A549 (cell line): ENCODE measurements at regions not wholly inside any gene's neighbourhood (a gene's known extent, or its start where the extent isn't known, plus 50 kb on each side); places are given as distances from the start of the nearest gene placed in this dataset.

Source experiments
- ATAC-seq, 2 experiments: fragments of 200-7000 bp in 1 of 2; fragments of >200 bp in 1 of 2; cut with Nextera tagmentation in 1 of 2; cut with Tn5 transposase in 1 of 2; 3 replicates each; pipeline versions ENCODE4 v1.8.0 to v1.9.1; 2018 to 2020; ENCODE audit warnings: mild to moderate bottlenecking in 1 of 2, moderate library complexity in 1 of 2
- CTCF ChIA-PET: fragments of 300-600 bp; sonication (Branson Sonifier 250); formaldehyde crosslinking; extraction: SDS; loops from one replicate; lab custom pipeline; 2021; ENCODE audit warnings: antibody characterized with exemption, inconsistent platforms; lab: Yijun Ruan, JAX
- POLR2A ChIA-PET: fragments of 350-600 bp; formaldehyde crosslinking; extraction: SDS; loops from one replicate; lab custom pipeline; 2021; ENCODE audit warnings: antibody characterized with exemption, inconsistent platforms; lab: Yijun Ruan, JAX
- DNase-seq, 2 experiments: peaks; one replicate each; pipeline versions ENCODE4 v3.0.0 to v3.0.0-alpha.2; 2011 to 2016; ENCODE audit warnings: low read depth in 1 of 2, low spot score in 1 of 2
- FAIRE-seq: peaks from 2 replicates; lab custom pipeline; 2011; peaks lifted over from hg19 to GRCh38; lab: Jason Lieb, UNC
- H3K27ac ChIP-seq, 2 experiments: fragments of >200 bp; sonication (Bioruptor Twin); formaldehyde crosslinking; 3 replicates each; pipeline ENCODE4 v1.5.1; 2016 to 2017
- H3K4me1 ChIP-seq: fragments of >200 bp; sonication (Bioruptor Twin); formaldehyde crosslinking; 3 replicates; pipeline ENCODE4 v1.6.1; 2016
- H3K4me2 ChIP-seq: fragments of >200 bp; sonication (Bioruptor Twin); formaldehyde crosslinking; 3 replicates; pipeline ENCODE4 v1.6.1; 2016
- H3K4me3 ChIP-seq: fragments of >200 bp; sonication (Bioruptor Twin); formaldehyde crosslinking; 3 replicates; pipeline ENCODE4 v1.5.1; 2016
- H3K9me3 ChIP-seq: fragments of >200 bp; sonication (Bioruptor Twin); formaldehyde crosslinking; 3 replicates; pipeline ENCODE4 v1.6.1; 2016
- E2F6 ChIP-seq: IDR thresholded peaks from 2 replicates; pipeline ENCODE4 v1.6.1; 2012; ENCODE audit warnings: low read depth, borderline replicate concordance
- EP300 ChIP-seq, 2 experiments: fragments of >200 bp; sonication (Bioruptor Twin); formaldehyde crosslinking; IDR thresholded peaks; 2 replicates in 1 of 2; 3 replicates in 1 of 2; pipeline ENCODE4 v1.6.1; 2016 to 2017
- FOSL2 ChIP-seq, 2 experiments: fragments of 450-650 bp in 1 of 2; fragments of >200 bp in 1 of 2; sonication (Bioruptor Twin) in 1 of 2; formaldehyde crosslinking; IDR thresholded peaks; 2 replicates each; pipeline versions ENCODE4 v1.5.0 to v1.6.1; 2016 to 2020; ENCODE audit warnings: mild to moderate bottlenecking in 1 of 2, moderate library complexity in 1 of 2
- FOXS1 ChIP-seq: fragments of 250-450 bp; sonication (Bioruptor Pico); IDR thresholded peaks from 2 replicates; pipeline ENCODE4 v1.5.0; 2020; ENCODE audit warnings: mild to moderate bottlenecking, moderate library complexity
- HDAC2 ChIP-seq: fragments of 200-600 bp; sonication (generic); IDR thresholded peaks from 2 replicates; pipeline ENCODE4 v1.6.1; 2016
- HOXA7 ChIP-seq: fragments of 250-450 bp; sonication (Bioruptor Pico); IDR thresholded peaks from 2 replicates; pipeline ENCODE4 v1.5.0; 2020; ENCODE audit warnings: mild to moderate bottlenecking, moderate library complexity
- HOXB5 ChIP-seq: fragments of 250-450 bp; sonication (Bioruptor Pico); IDR thresholded peaks from 2 replicates; pipeline ENCODE4 v1.5.0; 2020; ENCODE audit warnings: mild to moderate bottlenecking, moderate library complexity
- JUNB ChIP-seq: fragments of >200 bp; sonication (Bioruptor Twin); formaldehyde crosslinking; IDR thresholded peaks from 2 replicates; pipeline ENCODE4 v1.6.1; 2016
- KDM1A ChIP-seq: fragments of 200-600 bp; sonication (generic); IDR thresholded peaks from 2 replicates; pipeline ENCODE4 v1.6.1; 2016; ENCODE audit warnings: low read depth, mild to moderate bottlenecking
- MAFK ChIP-seq: fragments of 450-650 bp; IDR thresholded peaks from 2 replicates; pipeline ENCODE4 v1.6.1; 2014; ENCODE audit not compliant: partially characterized antibody
- NFE2L2 ChIP-seq: fragments of 150-350 bp; conservative IDR thresholded peaks from 2 replicates; pipeline ENCODE4 v1.6.1; 2014; ENCODE audit warnings: low read length
- NPAS2 ChIP-seq: fragments of 250-450 bp; sonication (Bioruptor Pico); IDR thresholded peaks from 2 replicates; pipeline ENCODE4 v1.8.0; 2022; ENCODE audit warnings: mild to moderate bottlenecking, moderate library complexity, borderline replicate concordance
- POLR2AphosphoS2 ChIP-seq: conservative IDR thresholded peaks from 2 replicates; pipeline ENCODE4 v1.6.1; 2012; ENCODE audit warnings: low read length, improper control_type of control experiment, inconsistent platforms
- RFX5 ChIP-seq: fragments of 450-650 bp; IDR thresholded peaks from 2 replicates; pipeline ENCODE4 v1.7.1; 2014; ENCODE audit warnings: antibody characterized with exemption, mild to moderate bottlenecking, moderate library complexity
- RNF2 ChIP-seq: fragments of 200-600 bp; sonication (generic); IDR thresholded peaks from 2 replicates; pipeline ENCODE4 v1.6.1; 2016; ENCODE audit warnings: low read depth, mild to moderate bottlenecking, antibody characterized with exemption, moderate library complexity, borderline replicate concordance
- ZC3H11A ChIP-seq: fragments of 450-650 bp; IDR thresholded peaks from 2 replicates; pipeline ENCODE4 v1.6.1; 2014; ENCODE audit warnings: antibody characterized with exemption, mild to moderate bottlenecking
- ZFP36 ChIP-seq: fragments of 450-650 bp; IDR thresholded peaks from 2 replicates; pipeline ENCODE4 v1.6.1; 2014; ENCODE audit warnings: borderline replicate concordance; ENCODE audit not compliant: partially characterized antibody
- ZSCAN20 ChIP-seq: fragments of 250-450 bp; sonication (Bioruptor Pico); IDR thresholded peaks from 2 replicates; pipeline ENCODE4 v1.8.0; 2022; ENCODE audit warnings: mild to moderate bottlenecking, moderate library complexity
- WGBS: methylation state at CpG from one replicate; pipeline ENCODE4 v1.1.6; 2017; ENCODE audit errors: missing lambda C conversion rate; 5-methylcytosine and 5-hydroxymethylcytosine counted together

DNA sequence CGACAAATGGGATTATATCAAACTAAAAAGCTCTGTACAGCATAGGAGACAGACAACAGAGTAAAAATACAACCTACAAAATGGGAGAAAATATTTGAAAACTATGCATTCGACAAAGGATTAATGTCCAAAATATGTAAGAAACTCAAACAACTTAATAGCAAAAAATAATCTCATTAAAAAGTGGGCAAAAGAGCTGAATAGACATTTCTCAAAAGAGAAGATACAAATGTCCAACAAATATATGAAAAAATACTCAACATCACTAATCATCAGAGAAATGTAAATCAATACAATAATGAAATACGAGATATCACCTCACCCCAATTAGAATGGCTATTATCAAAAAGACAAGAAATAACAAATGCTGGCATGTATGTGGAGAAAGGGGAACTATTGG, 272.9 kb downstream of the KLHL13 start:
- POLR2A ChIA-PET: no interaction called here
- H3K27ac ChIP-seq: no peak overlapping the region
- H3K4me2 ChIP-seq: no peak overlapping the region
- no peaks in the 10 kb centered on the region for H3K4me1 ChIP-seq
- 2% methylated on average over 3 of the region's 3 CpGs for WGBS
- H3K9me3 ChIP-seq: no peaks in the 10 kb centered on the region
- DNase-seq: no peak
- no peak overlapping the region for H3K4me3 ChIP-seq
- CTCF ChIA-PET: no interaction called here
- peak; percentile 67 for FAIRE-seq
- TF ChIP-seq NPAS2 (CRISPR knock-in tag) (no peak), MAFK (peak; percentile 34), NFE2L2 (no peak), RNF2 (no peak), EP300 (IDR thresholded peaks at IDR 0.05) (no peak)
- no peak for ATAC-seq

DNA sequence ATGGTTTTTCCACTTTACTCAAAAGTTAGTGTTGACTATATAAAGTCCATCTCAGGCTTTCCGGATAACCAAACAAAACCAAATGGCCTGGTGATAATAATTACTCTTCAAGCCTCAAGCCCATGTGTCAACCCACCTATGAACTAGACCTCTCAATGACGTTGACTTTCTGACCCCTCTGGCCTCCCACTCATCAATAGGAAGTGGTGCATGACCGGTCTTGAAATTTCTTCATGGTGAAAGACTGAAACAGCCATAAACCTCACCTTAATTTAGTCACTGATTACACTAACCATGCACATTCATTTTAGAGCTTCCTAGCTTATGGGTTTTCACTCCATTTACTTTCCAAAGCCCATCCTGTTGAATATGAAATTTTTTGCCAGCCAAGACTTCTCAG, 276.0 kb downstream of the KLHL13 start:
- no peak for DNase-seq
- no peak overlapping the region for H3K27ac ChIP-seq
- CTCF ChIA-PET: no interaction called here
- ATAC-seq: no peak
- POLR2A ChIA-PET: no interaction called here
- no peak for FAIRE-seq
- TF ChIP-seq ZC3H11A (no peak), ZFP36 (no peak), JUNB (no peak), ZSCAN20 (CRISPR knock-in tag) (no peak), POLR2AphosphoS2 (no peak), HOXB5 (CRISPR knock-in tag) (no peak)
- 44% methylated on average over 3 of the region's 3 CpGs for WGBS
- H3K4me1 ChIP-seq: no peaks in the 10 kb centered on the region
- no peaks in the 10 kb centered on the region for H3K9me3 ChIP-seq
- no peak overlapping the region for H3K4me2 ChIP-seq
- H3K4me3 ChIP-seq: no peak overlapping the region

DNA sequence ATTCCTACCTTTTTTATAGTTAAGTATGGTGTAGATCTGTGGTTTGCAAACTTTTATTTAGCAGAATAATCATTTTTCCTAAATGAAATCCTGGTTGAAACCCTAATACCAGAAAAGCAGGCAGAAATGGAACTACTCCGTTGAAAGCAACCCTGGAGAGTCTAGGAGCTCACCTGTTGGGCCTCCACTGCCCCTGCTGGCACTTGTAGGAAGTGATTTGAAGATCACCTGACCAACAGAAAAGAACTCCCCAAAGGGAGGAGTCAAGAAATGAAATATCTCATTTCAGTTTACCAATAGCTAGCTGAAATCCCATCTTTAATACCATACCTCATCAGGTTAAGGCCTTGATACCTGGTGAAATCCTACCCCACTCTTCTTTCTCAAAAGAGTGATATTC, 277.1 kb downstream of the KLHL13 start:
- 0% methylated on average over 1 of the region's 1 CpG for WGBS
- no peak overlapping the region for H3K4me3 ChIP-seq
- FAIRE-seq (no peak), ATAC-seq (no peak), DNase-seq (peak in 1 of 2 experiments; percentile 2)
- no peaks in the 10 kb centered on the region for H3K4me1 ChIP-seq
- no peaks in the 10 kb centered on the region for H3K9me3 ChIP-seq
- no peak overlapping the region for H3K4me2 ChIP-seq
- no peak overlapping the region for H3K27ac ChIP-seq
- ChIA-PET POLR2A (no interaction called here), CTCF (no interaction called here)
- no peak for TF ChIP-seq RFX5
- TF ChIP-seq KDM1A: no peak

DNA sequence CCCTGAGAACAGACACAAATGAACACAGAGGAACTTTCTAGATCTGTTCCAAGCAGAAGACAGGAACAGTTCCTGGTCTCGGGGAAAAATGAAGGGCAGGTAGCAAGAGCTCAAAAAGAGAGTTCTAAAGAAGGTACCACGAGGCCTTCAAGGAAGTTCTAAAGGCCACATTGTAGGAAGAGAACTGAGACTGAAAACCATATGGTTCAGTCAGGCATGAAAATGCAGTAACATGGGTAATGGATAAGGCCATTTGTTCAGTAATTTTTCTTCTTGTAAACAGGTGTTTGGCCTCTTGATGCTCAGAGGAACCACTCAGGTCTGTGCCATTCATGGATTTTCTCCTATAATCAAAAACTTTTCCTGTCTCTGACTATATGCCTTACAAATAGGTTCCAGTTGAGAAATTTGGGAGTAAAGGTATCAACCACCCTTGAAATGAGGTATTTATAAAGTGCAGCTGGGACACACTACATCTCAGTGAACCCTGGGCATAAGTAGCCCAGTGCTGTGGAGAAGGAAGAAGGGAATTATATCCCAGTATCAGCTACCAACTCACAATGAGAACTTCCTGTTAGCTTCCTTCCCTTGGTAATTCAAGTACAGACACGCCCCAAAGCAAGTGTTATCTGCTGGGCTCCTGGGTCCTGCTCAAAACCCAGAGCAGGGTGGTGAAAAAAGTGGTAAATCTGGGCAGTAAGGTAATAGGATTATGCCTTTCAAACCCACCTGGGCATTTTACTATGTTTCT, 277.9 kb downstream of the KLHL13 start:
- no peak overlapping the region for H3K4me2 ChIP-seq
- POLR2A ChIA-PET: no interaction called here
- no peak overlapping the region for H3K4me3 ChIP-seq
- WGBS: 0% methylated on average over 3 of the region's 3 CpGs
- FAIRE-seq: no peak
- TF ChIP-seq HOXA7 (CRISPR knock-in tag): no peak
- TF ChIP-seq HDAC2: no peak
- no peak for TF ChIP-seq POLR2AphosphoS2
- TF ChIP-seq ZFP36: no peak
- no peak for TF ChIP-seq FOSL2 (IDR thresholded peaks at IDR 0.05)
- TF ChIP-seq FOSL2 (CRISPR knock-in tag; IDR thresholded peaks at IDR 0.05): no peak
- TF ChIP-seq FOXS1 (CRISPR knock-in tag): no peak
- no peak for TF ChIP-seq E2F6
- no peak for TF ChIP-seq NFE2L2
- H3K27ac ChIP-seq: no peak overlapping the region
- DNase-seq: no peak
- H3K9me3 ChIP-seq: no peaks in the 10 kb centered on the region
- CTCF ChIA-PET: no interaction called here
- no peaks in the 10 kb centered on the region for H3K4me1 ChIP-seq
- ATAC-seq: no peak
